ENCODE measurements at regions not wholly inside any gene's neighbourhood (a gene's known extent, or its start where the extent isn't known, plus 50 kb on each side); places are given as distances from the start of the nearest gene placed in this dataset.

- TF ChIP-seq CTCF (IDR thresholded peaks at IDR 0.05; ENCODE audit: low read depth, low read length): no peak
- no peak for TF ChIP-seq MAX (IDR thresholded peaks at IDR 0.05; ENCODE audit: low read depth, low read length)
- TF ChIP-seq POLR2A (IDR thresholded peaks at IDR 0.05; ENCODE audit: extremely low read depth, insufficient read length): no peak
Measured at GRCh38 chr7:97667359-97667758, 64.5 kb upstream of the TAC1 start.

All from NB4 (cell line).